Activated naive CD4-positive, alpha-beta T cell treated with anti-CD3 and anti-CD28 coated beads, Interleukin-2, amount 50 U/mL, for 72 hours (primary cell): ENCODE measurements at regions not wholly inside any gene's neighbourhood (a gene's known extent, or its start where the extent isn't known, plus 50 kb on each side); places are given as distances from the start of the nearest gene placed in this dataset.
"Not testable (repeated sequence)": the region's sequence is repeated elsewhere in the genome, so short reads cannot be mapped to it uniquely, and the experiment has no call there.

ENCODE experiments used
- ATAC-seq, 2 donors: fragments of 150-1000 bp; cut with Tn5 transposase; 2 replicates each; pipeline ENCODE4 v1.10.0; 2021; ENCODE audit warnings: mild to moderate bottlenecking in 2 of 2, moderate library complexity in 2 of 2
- DNase-seq, 2 donors: peaks; one replicate each; pipeline ENCODE4 v3.0.0; 2021 to 2022; ENCODE audit warnings: low spot score in 2 of 2
- H3K27ac Mint-ChIP-seq, 2 donors: one replicate each; pipeline ENCODE4 v1.8.0; 2022; ENCODE audit warnings: mild to moderate bottlenecking in 2 of 2, mixed read lengths in 2 of 2
- H3K36me3 Mint-ChIP-seq, 2 donors: one replicate each; pipeline ENCODE4 v1.8.0; 2022; ENCODE audit warnings: mixed read lengths in 2 of 2
- H3K9me3 Mint-ChIP-seq, 2 donors: one replicate each; pipeline ENCODE4 v1.8.0; 2022; ENCODE audit warnings: mixed read lengths in 2 of 2

DNA sequence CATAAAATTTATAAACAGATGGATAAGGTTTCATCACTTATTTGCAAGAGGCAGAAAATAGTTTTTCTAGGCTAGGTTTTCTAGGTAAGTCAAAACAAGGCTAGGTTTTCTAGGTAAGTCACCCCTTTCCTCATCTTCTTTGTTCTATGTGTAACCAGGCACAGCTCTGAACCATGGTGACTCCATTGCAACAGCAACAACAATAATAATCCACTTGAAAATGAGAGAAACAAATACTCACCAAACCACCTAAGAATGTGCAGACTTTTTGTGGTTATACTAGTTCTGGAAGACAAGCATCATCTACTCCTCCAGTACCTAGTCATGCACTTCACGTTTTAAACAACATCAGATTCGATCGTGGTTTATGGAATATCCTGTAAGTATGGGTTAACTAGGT is 237.4 kb upstream of the ACVR2A start:
- ATAC-seq (peak in 1 of 2 donors; percentile 59), DNase-seq (no peak)
- Mint-ChIP-seq H3K9me3 (peaks cover 0 to 7% of the 10 kb centered on the region in 2 donors), H3K36me3 (peaks cover 8% of the 10 kb centered on the region in 2 donors), H3K27ac (no peak overlapping the region)

DNA sequence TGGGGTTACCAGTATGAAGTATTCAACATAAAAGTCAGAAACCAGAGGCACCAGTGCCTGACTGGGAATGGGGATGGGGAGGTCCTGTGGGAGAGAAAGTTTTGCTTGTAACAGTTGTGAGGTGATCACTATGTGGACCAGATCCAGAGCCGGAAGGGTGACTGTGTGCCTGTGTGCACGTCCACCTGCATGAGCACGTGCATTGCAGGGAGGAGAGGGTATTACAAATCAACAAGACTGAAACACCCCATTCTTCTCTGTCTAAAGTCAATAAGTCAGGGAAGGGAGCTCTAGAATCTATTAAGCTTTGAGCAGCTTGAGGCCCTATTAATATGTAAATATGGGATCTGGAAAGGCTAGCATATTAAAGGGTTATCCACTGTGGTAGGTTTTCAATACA is 241.0 kb upstream of the ACVR2A start:
- no peak overlapping the region for H3K27ac Mint-ChIP-seq
- H3K36me3 Mint-ChIP-seq = peaks cover 8 to 14% of the 10 kb centered on the region in 2 donors
- DNase-seq (no peak), ATAC-seq (no peak)
- H3K9me3 Mint-ChIP-seq = peaks cover 0 to 11% of the 10 kb centered on the region in 2 donors

- ATAC-seq (no peak), DNase-seq (no peak)
- no peak overlapping the region for H3K27ac Mint-ChIP-seq
- H3K9me3 Mint-ChIP-seq = peaks cover 0 to 13% of the 10 kb centered on the region in 2 donors
- H3K36me3 Mint-ChIP-seq = peaks cover 8 to 14% of the 10 kb centered on the region in 2 donors
These were observed 241.4 kb upstream of the ACVR2A start for GRCh38 chr2:147603447-147603846.

DNA sequence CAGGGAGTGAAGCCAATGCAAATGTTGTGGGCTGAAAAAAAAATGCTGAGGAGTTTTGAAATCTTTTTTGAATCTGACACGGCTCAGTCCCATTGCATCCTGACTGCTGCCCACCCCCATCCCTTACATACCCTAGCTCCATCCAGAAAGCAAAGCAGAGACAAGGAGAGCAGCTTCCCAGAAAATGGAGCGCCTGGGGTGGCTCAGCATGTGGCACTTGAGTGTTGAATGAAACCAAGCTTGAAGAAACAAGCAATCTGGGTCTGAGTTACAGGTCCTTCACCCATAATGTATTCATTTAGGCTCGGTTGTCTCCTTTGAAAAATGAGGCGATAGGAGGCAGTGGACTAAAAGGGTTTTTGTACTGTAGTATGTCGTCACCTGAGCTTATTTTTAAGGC is 244.2 kb upstream of the ACVR2A start:
- H3K27ac Mint-ChIP-seq = no peak overlapping the region
- peaks cover 8 to 14% of the 10 kb centered on the region in 2 donors for H3K36me3 Mint-ChIP-seq
- peaks cover 0 to 20% of the 10 kb centered on the region in 2 donors for H3K9me3 Mint-ChIP-seq
- ATAC-seq = no peak
- DNase-seq = no peak

DNA sequence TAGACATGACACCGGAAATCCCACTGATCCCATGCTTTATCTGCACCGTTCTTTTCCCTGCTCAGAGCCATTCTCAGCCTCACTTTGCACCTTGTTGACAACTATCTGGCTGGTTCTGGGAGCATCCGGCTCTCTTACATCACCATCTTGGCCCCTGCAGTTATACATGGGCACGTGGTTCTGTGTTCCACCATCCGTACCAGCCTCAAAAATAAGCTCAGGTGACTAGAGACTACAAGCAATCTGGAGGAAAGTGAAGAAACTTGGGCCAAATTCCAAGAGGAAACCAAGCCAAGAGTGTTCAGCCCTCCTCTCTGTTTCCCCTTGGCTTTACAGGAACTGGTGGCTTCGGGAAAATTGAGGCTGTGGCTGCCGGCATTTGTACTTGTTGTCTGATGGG is 244.6 kb upstream of the ACVR2A start:
- ATAC-seq (no peak), DNase-seq (no peak)
- H3K9me3 Mint-ChIP-seq = peaks cover 0 to 20% of the 10 kb centered on the region in 2 donors
- H3K36me3 Mint-ChIP-seq = peaks cover 8 to 14% of the 10 kb centered on the region in 2 donors
- H3K27ac Mint-ChIP-seq = no peak overlapping the region

DNA sequence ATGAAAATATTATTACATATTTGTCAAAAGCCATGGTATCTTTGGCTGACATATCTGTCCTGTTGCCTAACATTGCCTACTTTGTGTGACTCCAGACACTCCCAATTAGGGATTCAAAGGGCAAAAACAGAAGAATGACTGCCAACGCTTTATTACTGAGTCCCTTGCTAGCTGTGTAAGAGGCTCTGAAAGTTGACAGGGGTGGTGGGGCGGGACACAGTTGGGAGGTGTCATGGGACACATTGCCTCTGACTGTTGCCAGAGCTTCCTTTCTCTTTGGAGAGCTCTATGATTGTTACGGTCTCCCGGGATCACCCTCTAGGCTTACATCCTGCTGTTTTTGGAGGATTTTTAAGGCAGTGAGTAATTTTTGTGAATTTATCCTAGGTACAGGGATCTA is 249.6 kb upstream of the ACVR2A start:
- no peak for ATAC-seq
- H3K27ac Mint-ChIP-seq = no peak overlapping the region
- peaks cover 14 to 17% of the 10 kb centered on the region in 2 donors for H3K36me3 Mint-ChIP-seq
- peaks cover 6 to 22% of the 10 kb centered on the region in 2 donors for H3K9me3 Mint-ChIP-seq
- no peak for DNase-seq

GRCh38 chr2:147594038-147594437 is 250.8 kb upstream of the ACVR2A start:
- Mint-ChIP-seq H3K36me3 (peaks cover 14 to 17% of the 10 kb centered on the region in 2 donors), H3K27ac (no peak overlapping the region), H3K9me3 (peaks cover 6 to 22% of the 10 kb centered on the region in 2 donors)
- no peak for ATAC-seq
- DNase-seq = no peak

DNA sequence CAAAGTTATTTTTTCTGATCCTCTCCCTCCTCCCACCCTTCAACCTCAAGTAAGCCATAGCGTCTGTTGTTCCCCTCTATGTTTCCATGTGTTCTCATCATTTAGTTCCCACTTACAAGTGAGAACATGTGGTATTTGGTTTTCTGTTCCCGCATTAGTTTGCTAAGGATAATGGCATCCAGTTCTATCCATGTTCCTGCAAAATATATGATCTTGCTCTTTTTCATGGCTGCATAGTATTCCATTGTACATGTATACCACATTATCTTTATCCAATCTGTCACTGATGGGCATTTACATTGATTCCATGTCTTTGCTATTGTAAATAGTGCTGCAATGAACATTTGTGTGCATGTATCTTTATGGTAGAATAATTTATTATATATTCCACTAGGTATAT is 252.0 kb upstream of the ACVR2A start:
- not testable (repeated sequence) for H3K27ac Mint-ChIP-seq, ATAC-seq, DNase-seq
- Mint-ChIP-seq H3K36me3 (peaks cover 14 to 17% of the 10 kb centered on the region in 2 donors), H3K9me3 (peaks cover 6 to 21% of the 10 kb centered on the region in 2 donors)

GRCh38 chr2:147589127-147589526 is 255.7 kb upstream of the ACVR2A start:
- DNase-seq (no peak), ATAC-seq (no peak)
- peaks cover 6 to 21% of the 10 kb centered on the region in 2 donors for H3K9me3 Mint-ChIP-seq
- H3K27ac Mint-ChIP-seq = no peak overlapping the region
- H3K36me3 Mint-ChIP-seq = peaks cover 25 to 26% of the 10 kb centered on the region in 2 donors

DNA sequence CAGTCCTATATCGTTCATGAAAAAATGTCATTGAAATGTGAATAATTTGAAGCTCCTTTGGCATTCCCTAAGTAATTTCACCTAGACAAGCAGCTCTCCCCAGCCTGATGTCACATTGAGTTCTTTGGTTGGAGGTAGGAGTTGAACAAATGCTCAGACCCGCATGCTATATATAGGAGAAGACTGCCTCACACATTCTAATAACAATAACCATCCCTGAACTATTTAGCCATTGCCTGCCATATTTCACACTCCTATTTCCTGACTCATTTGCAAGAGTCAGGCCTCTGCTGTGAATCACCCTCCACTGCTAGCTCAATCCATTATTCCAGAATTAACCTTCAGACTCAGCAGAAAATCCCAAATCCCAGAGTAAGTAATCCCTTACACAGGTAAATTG is 256.6 kb upstream of the ACVR2A start:
- no peak for ATAC-seq
- Mint-ChIP-seq H3K36me3 (peaks cover 26 to 29% of the 10 kb centered on the region in 2 donors), H3K9me3 (peaks cover 12 to 26% of the 10 kb centered on the region in 2 donors), H3K27ac (no peak overlapping the region)
- DNase-seq = no peak

- peaks cover 0 to 4% of the 10 kb centered on the region in 2 donors for H3K36me3 Mint-ChIP-seq
These were observed 266.3 kb upstream of the ACVR2A start for GRCh38 chr2:147578529-147578928.

GRCh38 chr2:147577998-147578380 is 266.8 kb upstream of the ACVR2A start:
- H3K27ac Mint-ChIP-seq = no peak overlapping the region
- peaks cover 4 to 7% of the 10 kb centered on the region in 2 donors for H3K9me3 Mint-ChIP-seq
- DNase-seq = no peak
- no peak for ATAC-seq
- no peaks in the 10 kb centered on the region for H3K36me3 Mint-ChIP-seq

More at GRCh38 chr2:147578529-147578928, 266.3 kb upstream of the ACVR2A start:
- no peak for ATAC-seq
- DNase-seq = no peak
- H3K27ac Mint-ChIP-seq = no peak overlapping the region
- peaks cover 6 to 10% of the 10 kb centered on the region in 2 donors for H3K9me3 Mint-ChIP-seq

GRCh38 chr2:147577323-147577997 is 267.4 kb upstream of the ACVR2A start:
- ATAC-seq (no peak), DNase-seq (no peak)
- Mint-ChIP-seq H3K27ac (no peak overlapping the region), H3K36me3 (no peaks in the 10 kb centered on the region), H3K9me3 (peaks cover 4 to 7% of the 10 kb centered on the region in 2 donors)

DNA sequence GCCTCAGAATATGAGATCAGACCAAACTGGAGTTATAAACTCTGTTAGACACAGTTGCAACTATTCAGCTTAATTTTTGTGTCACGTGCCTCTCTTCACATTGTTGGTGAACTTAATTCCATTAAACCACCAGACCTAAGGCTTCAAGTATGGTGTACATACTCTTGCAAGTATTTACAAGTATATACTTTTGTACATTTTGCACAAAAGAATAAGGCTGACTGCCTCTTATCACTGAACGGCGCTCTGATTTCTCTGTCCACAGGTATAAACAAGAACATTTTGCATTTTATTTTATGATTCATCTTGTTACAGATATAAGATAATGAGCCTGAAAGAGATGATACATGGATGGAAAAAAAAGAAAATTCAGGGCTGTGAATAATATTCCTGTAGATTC is 269.7 kb upstream of the ACVR2A start:
- ATAC-seq (no peak), DNase-seq (no peak)
- H3K27ac Mint-ChIP-seq = no peak overlapping the region
- peaks cover 5 to 6% of the 10 kb centered on the region in 2 donors for H3K36me3 Mint-ChIP-seq
- H3K9me3 Mint-ChIP-seq = peaks cover 5 to 6% of the 10 kb centered on the region in 2 donors

GRCh38 chr2:147572622-147573021 is 272.2 kb upstream of the ACVR2A start:
- DNase-seq (no peak), ATAC-seq (no peak)
- Mint-ChIP-seq H3K9me3 (peaks cover 5 to 6% of the 10 kb centered on the region in 2 donors), H3K36me3 (peaks cover 5 to 6% of the 10 kb centered on the region in 2 donors), H3K27ac (no peak overlapping the region)

GRCh38 chr2:147569426-147569825 is 275.4 kb upstream of the ACVR2A start:
- DNase-seq = no peak
- Mint-ChIP-seq H3K27ac (no peak overlapping the region), H3K9me3 (peaks cover 9 to 15% of the 10 kb centered on the region in 2 donors), H3K36me3 (peaks cover 5 to 6% of the 10 kb centered on the region in 2 donors)
- ATAC-seq = no peak

- Mint-ChIP-seq H3K36me3 (peaks cover 5 to 6% of the 10 kb centered on the region in 2 donors), H3K27ac (no peak overlapping the region), H3K9me3 (peaks cover 11 to 18% of the 10 kb centered on the region in 2 donors)
- ATAC-seq (no peak), DNase-seq (no peak)
These were observed 276.7 kb upstream of the ACVR2A start for GRCh38 chr2:147568109-147568508.

- ATAC-seq = no peak
- Mint-ChIP-seq H3K9me3 (peaks cover 11 to 18% of the 10 kb centered on the region in 2 donors), H3K36me3 (peaks cover 5 to 6% of the 10 kb centered on the region in 2 donors), H3K27ac (no peak overlapping the region)
- no peak for DNase-seq
These were observed 277.7 kb upstream of the ACVR2A start for GRCh38 chr2:147567136-147567535.
